Osteoblast (primary cell): ENCODE measurements at regions not wholly inside any gene's neighbourhood (a gene's known extent, or its start where the extent isn't known, plus 50 kb on each side); places are given as distances from the start of the nearest gene placed in this dataset.
A peak's percentile ranks its signal among the peaks of the same experiment; 100 is the strongest.

ENCODE experiments used
- DNase-seq: peaks from one replicate; pipeline ENCODE4 v3.0.0; 2011; ENCODE audit warnings: low spot score, mixed read lengths; ENCODE audit not compliant: insufficient read length; ENCODE audit errors: missing footprints
- H2AFZ ChIP-seq: 2 replicates; pipeline ENCODE4 v1.6.0; 2011; ENCODE audit warnings: mild to moderate bottlenecking, low read length
- H3K27ac ChIP-seq: 2 replicates; pipeline ENCODE4 v1.5.1; 2011; ENCODE audit warnings: mild to moderate bottlenecking, low read depth, low read length, moderate library complexity
- H3K27me3 ChIP-seq: 2 replicates; pipeline ENCODE4 v1.6.0; 2012; ENCODE audit warnings: mild to moderate bottlenecking, control low read depth, inconsistent platforms, low read length, moderate library complexity; ENCODE audit not compliant: insufficient read depth
- H3K36me3 ChIP-seq: 2 replicates; pipeline ENCODE4 v1.5.1; 2011; ENCODE audit warnings: mild to moderate bottlenecking, low read length, control low read depth, moderate library complexity; ENCODE audit not compliant: insufficient read depth
- H3K4me1 ChIP-seq: 2 replicates; pipeline ENCODE4 v1.5.1; 2011; ENCODE audit warnings: mild to moderate bottlenecking, low read length, control low read depth, moderate library complexity; ENCODE audit not compliant: insufficient read depth
- H3K4me2 ChIP-seq: 2 replicates; pipeline ENCODE4 v1.6.0; 2011; ENCODE audit warnings: mild to moderate bottlenecking, low read length; ENCODE audit not compliant: insufficient read depth
- H3K4me3 ChIP-seq: fragments of 200-600 bp; sonication (generic); 3 replicates; pipeline ENCODE4 v1.5.1; 2012; ENCODE audit warnings: mild to moderate bottlenecking, low read length, inconsistent platforms; ENCODE audit not compliant: insufficient read depth
- H3K79me2 ChIP-seq: 2 replicates; pipeline ENCODE4 v1.6.0; 2012; ENCODE audit warnings: mild to moderate bottlenecking, low read length, control low read depth, inconsistent platforms; ENCODE audit not compliant: insufficient read depth
- H3K9me3 ChIP-seq: 2 replicates; pipeline ENCODE4 v1.5.1; 2011; ENCODE audit warnings: low read depth, low read length, control low read depth
- H4K20me1 ChIP-seq: 2 replicates; pipeline ENCODE4 v1.6.0; 2012; ENCODE audit warnings: mild to moderate bottlenecking, low read length, control low read depth; ENCODE audit not compliant: insufficient read depth
- TF ChIP-seq, protein P1 (sequence below): IDR thresholded peaks from 2 replicates; pipeline ENCODE4 v1.5.1; 2011; ENCODE audit warnings: mild to moderate bottlenecking, low read depth, low read length, moderate library complexity; ENCODE audit errors: extremely low read depth

DNA sequence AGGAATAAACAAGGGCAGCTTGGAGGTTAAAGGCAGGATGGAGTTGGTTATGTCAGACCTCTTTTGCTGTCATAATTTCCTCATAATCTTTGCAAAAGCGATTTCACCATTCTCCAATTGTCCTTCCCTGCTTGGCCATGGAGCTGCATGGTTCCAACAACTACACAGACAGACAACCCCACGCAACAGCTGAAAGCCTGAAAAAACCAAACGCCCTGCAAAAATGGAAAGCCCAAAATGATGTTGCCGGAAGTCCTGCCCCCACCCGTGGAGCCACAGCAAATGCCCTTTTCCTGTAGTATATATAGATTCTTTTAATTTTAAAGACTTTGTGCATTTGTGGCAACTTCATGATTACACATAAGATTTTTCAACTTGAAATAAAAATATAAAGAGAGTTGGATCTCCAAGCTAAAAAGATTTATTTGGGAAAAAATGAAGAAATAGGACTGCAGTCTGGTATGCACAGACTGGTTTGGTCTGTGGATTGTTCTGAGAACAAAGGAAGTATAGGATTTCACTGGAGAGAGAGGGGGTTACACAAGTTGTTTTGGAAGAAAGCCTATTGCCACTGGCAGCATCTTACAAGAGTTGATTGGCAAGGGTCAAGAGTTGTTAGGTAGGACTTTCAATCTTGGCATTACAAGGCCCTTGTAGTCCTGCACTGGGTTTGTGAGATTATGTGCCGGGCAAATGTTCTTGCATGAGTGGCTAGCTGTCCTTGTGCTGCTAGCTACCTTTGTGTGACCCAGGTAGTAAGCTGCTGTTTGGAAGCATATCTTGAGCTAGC lies 190.0 kb downstream of the C6orf118 start:
- Histone ChIP-seq H3K27me3 (no peaks in the 10 kb centered on the region), H4K20me1 (no peaks in the 10 kb centered on the region), H3K9me3 (no peaks in the 10 kb centered on the region), H3K27ac (no peak overlapping the region), H3K4me3 (no peak overlapping the region), H3K4me1 (peaks cover 11% of the 10 kb centered on the region), H2AFZ (peak overlapping the region; percentile 42), H3K36me3 (no peaks in the 10 kb centered on the region), H3K4me2 (no peak overlapping the region), H3K79me2 (no peaks in the 10 kb centered on the region)
- TF ChIP-seq, protein P1, sequence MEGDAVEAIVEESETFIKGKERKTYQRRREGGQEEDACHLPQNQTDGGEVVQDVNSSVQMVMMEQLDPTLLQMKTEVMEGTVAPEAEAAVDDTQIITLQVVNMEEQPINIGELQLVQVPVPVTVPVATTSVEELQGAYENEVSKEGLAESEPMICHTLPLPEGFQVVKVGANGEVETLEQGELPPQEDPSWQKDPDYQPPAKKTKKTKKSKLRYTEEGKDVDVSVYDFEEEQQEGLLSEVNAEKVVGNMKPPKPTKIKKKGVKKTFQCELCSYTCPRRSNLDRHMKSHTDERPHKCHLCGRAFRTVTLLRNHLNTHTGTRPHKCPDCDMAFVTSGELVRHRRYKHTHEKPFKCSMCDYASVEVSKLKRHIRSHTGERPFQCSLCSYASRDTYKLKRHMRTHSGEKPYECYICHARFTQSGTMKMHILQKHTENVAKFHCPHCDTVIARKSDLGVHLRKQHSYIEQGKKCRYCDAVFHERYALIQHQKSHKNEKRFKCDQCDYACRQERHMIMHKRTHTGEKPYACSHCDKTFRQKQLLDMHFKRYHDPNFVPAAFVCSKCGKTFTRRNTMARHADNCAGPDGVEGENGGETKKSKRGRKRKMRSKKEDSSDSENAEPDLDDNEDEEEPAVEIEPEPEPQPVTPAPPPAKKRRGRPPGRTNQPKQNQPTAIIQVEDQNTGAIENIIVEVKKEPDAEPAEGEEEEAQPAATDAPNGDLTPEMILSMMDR: no peak
- no peak for DNase-seq

DNA sequence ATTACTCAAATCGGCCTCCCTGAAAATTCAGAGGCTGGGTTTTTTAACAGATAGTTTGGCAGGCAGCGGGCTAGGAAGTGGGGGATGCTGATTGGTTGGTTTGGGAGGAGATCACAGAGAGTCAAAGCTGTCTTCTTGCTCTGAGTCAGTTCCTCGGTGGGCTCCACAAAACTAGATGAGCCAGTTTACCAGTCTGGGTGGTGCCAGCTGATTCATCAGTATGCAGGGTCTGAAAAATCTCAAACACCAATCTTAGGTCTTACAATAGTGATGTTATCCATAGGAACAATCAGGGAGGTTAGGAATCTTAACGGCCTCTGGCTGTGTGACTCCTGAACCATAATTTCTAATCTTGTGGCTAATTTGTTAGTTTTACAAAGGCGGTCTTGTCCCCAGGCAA lies 190.7 kb downstream of the C6orf118 start:
- Histone ChIP-seq H4K20me1 (no peaks in the 10 kb centered on the region), H3K27ac (no peak overlapping the region), H2AFZ (no peak overlapping the region), H3K4me3 (no peak overlapping the region), H3K79me2 (no peaks in the 10 kb centered on the region), H3K4me2 (no peak overlapping the region), H3K36me3 (no peaks in the 10 kb centered on the region), H3K27me3 (no peaks in the 10 kb centered on the region), H3K4me1 (peaks cover 11% of the 10 kb centered on the region), H3K9me3 (no peaks in the 10 kb centered on the region)
- TF ChIP-seq, protein P1: no peak
- no peak for DNase-seq

DNA sequence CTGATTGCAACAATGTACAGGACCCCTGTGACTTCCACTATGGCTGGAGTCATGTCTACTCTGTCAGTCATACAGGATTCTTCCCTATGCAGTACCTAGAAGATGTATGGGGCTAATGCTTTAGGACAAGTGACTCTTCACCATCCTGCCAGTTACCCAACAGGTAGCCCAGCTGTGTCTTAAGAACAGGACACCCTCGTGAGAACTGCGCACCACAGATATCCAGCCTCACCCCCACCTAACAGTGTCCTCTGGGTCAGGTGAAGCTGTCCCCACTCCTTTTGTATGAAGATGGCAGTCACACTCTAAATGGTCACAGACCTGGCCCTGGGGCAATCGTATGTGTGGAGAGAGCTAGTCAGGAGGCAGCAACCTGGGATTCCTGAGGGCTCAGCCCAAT lies 191.6 kb downstream of the C6orf118 start:
- no peak overlapping the region for H3K4me2 ChIP-seq
- H2AFZ ChIP-seq: no peak overlapping the region
- H3K36me3 ChIP-seq: no peaks in the 10 kb centered on the region
- DNase-seq: no peak
- peaks cover 11% of the 10 kb centered on the region for H3K4me1 ChIP-seq
- H3K27ac ChIP-seq: no peak overlapping the region
- no peak overlapping the region for H3K4me3 ChIP-seq
- H3K9me3 ChIP-seq: no peaks in the 10 kb centered on the region
- H3K27me3 ChIP-seq: no peaks in the 10 kb centered on the region
- TF ChIP-seq, protein P1: no peak
- H3K79me2 ChIP-seq: no peaks in the 10 kb centered on the region
- H4K20me1 ChIP-seq: no peaks in the 10 kb centered on the region

DNA sequence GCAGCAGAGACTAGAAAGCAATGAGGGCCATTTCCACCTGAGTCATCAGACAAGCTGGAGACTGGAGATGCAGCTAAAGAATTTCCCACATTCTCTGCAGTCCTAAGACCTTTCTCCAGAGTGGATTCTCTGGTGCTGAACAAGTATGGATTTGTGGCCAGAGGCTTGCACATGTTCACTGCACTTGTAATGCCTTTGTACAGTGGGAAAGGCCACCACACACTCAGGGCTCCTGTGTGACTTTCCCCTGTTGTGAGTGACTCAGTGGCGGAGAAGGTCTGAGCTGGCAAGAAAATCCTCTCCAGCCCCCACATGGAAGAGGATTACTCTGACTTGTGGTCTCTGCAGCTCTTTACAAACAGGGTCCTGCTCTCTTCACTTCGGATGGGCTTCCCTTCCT lies 192.3 kb downstream of the C6orf118 start:
- TF ChIP-seq, protein P1: no peak
- DNase-seq: peak; percentile 55
- Histone ChIP-seq H3K27me3 (no peaks in the 10 kb centered on the region), H3K27ac (no peak overlapping the region), H3K4me1 (peaks cover 11% of the 10 kb centered on the region), H4K20me1 (no peaks in the 10 kb centered on the region), H3K4me2 (no peak overlapping the region), H2AFZ (no peak overlapping the region), H3K4me3 (no peak overlapping the region), H3K36me3 (no peaks in the 10 kb centered on the region), H3K9me3 (no peaks in the 10 kb centered on the region), H3K79me2 (no peaks in the 10 kb centered on the region)
